HS-5 (cell line): ENCODE measurements at regions not wholly inside any gene's neighbourhood (a gene's known extent, or its start where the extent isn't known, plus 50 kb on each side); places are given as distances from the start of the nearest gene placed in this dataset.
A peak's percentile ranks its signal among the peaks of the same experiment; 100 is the strongest.
"Not testable (repeated sequence)": the region's sequence is repeated elsewhere in the genome, so short reads cannot be mapped to it uniquely, and the experiment has no call there.

Source experiments
- DNase-seq: peaks from one replicate; pipeline ENCODE4 v3.0.0-alpha.2; 2012; ENCODE audit warnings: low read depth

DNA sequence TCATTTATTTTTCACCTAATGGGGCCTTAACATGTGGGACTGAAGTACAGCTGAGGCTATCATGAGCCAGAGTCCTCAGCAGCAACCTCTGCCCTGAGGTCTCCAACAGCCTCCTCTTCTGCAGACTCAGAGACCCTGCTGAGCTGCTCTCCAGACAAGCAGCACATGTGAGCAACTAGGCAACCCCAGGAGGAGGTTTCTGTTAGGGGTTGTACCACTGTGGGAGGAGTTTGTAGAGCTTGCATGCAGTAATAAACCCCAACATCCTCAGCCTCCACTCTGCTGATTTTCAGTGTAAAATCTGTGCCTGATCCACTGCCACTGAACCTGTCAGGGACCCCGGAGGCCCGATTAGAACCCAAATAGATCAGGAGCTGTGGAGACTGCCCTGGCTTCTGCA is 530.0 kb downstream of the RPIA start:
- not testable (repeated sequence) for DNase-seq

DNA sequence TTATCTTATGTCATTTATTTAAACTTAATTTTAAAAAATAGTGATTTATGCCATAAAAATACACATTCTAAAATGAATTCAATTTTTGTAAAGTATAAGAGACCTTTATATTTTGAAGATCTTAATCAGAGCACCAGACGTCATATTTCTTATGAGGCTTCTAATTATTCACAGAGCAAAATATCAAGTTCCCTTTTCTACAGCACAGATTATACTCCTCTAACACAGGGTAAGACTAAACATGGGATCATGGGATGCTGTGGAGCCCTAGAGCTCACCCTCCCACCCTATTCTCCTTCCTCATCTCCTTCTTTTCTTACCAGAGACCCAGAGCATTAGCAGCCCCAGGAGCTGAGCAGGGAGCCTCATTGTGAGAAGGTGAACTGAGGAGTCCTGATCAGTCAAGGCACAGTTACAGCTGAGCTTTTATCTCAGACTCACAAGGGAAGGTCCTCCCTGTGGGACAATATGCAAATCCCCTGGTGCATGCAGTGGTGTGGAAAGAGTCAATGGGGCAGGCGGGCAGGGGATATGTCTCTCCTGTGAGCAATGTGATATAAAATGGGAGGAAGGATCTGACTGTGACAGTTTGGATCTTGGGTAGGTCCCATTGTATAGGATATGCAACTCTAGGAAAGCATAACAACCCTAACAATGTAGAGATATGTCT is 530.7 kb downstream of the RPIA start:
- DNase-seq: not testable (repeated sequence)

DNA sequence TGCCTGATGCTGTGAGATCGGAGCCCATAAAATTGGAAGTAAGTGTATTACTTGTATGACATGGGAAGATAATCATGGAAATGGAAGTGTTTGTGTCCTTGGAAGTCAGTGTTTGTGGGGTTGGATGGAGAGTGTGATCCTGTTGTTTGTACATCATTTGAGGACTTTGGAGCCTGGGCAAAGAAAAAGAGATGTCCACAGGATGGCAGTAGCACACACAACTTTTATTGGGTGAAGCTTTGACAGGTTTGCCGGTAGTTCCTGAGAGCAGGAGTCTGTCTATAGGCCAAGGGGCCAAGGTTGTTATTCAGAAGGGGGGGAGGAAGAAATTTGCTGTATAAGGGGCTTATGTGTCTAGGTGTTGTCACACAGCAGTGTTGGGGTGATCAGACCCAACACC is 533.3 kb downstream of the RPIA start:
- not testable (repeated sequence) for DNase-seq

DNA sequence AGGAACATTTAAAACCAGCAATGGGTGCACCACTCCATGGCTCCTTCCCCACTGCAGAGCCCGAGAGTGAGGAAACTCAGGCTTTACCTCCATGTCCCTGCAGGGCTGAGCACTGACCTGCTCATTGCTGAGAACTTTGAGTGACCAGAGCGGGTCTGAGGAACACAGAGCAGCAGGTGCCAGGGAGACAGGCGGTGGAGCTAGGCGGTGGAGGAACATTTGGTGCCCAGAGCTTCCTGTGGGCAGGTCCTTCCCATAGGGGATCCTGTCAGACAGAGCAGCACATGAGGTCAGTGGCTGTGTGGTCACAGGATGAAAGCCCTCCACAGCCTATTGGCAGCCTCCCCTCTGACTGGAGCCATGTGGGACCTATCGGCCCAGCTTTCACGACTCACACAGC is 538.5 kb downstream of the RPIA start:
- not testable (repeated sequence) for DNase-seq

DNA sequence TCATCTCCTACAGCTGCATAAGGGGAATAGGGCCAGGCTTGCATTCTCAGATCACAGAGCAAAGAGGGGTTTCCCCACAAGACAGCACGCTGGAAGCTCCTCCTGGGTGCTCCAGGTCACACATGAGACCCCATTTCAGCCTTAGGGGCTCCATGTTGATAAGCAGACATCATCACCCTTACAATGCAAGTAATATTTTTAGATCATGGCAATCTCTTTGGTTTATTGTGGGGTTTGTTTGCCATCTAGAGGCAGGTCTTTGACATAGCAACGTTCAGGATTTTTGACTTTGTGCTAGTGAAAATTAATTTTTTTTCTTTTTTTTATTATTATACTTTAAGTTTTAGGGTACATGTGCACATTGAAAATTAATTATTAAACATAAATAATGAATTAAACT is 539.8 kb downstream of the RPIA start:
- not testable (repeated sequence) for DNase-seq

DNA sequence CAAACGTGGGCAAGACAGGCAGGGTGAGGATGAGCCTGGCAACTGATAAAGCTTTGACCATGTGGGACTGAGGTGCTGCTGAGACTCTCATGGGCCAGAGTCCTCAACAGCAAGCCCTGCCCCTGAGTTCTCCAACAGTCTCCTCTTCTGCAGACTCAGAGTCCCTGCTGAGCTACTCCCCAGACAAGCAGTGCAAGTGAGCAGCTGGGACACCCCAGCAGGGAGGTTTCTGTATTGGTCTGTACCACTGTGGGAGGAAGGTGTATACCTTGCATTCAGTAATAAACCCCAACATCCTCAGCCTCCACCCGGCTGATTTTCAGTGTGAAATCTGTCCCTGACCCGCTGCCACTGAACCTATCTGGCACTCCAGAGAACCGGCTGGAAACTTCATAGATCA is 542.5 kb downstream of the RPIA start:
- DNase-seq: not testable (repeated sequence)

DNA sequence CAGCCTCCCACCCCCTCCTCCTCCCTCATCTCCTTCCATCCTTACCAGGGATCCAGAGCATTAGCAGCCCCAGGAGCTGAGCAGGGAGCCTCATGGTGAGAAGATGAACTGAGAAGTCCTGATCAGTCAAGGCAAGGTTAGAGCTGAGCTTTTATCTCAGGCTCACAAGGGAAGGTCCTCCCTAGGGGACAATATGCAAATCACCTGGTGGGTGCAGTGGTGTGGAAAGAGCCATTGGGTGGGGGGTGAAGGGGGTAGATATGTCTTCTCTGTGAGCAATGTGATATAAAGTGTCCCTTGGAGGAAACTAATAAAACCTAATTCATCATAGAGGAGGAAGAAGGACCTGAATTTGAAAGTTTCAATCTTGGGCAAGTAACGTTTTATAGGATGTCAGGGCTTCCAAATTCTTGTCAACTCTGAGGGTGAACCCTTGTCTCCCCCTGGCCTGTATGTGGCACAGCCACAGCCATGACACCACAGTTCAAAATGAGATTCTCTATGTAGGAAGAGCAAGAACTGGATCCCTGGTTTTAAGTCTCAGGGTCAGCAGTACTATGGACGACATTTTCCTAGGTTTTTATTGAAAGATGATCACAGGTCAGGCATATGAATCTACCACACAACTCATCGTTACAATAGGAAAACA is 543.5 kb downstream of the RPIA start:
- not testable (repeated sequence) for DNase-seq

DNA sequence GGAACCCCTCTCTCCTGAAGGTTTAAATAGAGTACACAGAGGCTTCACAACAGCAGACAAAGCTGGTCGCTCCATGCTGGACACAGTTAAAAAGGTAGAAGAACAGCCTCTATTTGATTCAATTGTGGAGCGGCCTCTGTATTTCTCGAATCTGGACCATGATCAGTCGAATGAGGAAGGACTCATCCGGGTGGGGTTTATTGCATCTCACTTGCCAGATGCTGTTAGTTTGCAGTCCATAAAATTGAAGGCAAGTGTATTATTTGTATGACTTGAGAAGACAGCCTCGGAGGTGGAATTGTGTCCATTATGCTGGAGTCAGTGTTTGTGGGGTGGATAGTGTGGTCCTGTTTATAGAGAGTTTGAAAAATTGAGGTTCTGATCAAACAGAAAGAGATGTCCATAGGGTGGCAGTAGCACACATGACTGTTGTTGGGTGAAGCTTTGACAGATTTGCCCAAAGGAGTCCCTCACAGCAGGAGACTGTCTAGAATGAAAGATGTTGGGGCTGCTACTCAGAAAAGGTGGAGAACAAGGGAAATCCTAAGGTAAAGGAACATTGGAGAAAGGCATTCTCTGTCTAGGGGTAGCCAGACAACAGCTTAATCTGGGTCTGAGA is 545.5 kb downstream of the RPIA start:
- DNase-seq: not testable (repeated sequence)

DNA sequence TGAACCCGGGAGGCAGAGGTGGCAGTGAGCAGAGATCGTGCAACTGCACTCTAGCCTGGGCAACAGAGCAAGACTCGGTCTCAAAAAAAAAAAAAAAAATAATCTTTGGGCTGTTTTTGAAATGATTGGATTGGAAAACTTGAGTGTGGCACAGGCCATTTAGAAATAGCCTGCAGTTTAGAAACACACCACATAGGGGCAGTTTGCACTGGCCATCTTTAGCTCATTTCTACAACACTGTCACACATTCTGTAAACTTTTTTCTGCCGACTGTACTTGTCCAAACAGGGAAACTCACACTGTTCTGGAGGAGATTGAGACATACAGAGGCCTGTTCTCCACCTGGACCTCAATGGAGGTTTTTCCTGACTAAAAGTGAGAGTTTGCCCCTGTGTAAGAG is 546.3 kb downstream of the RPIA start:
- DNase-seq: not testable (repeated sequence)

DNA sequence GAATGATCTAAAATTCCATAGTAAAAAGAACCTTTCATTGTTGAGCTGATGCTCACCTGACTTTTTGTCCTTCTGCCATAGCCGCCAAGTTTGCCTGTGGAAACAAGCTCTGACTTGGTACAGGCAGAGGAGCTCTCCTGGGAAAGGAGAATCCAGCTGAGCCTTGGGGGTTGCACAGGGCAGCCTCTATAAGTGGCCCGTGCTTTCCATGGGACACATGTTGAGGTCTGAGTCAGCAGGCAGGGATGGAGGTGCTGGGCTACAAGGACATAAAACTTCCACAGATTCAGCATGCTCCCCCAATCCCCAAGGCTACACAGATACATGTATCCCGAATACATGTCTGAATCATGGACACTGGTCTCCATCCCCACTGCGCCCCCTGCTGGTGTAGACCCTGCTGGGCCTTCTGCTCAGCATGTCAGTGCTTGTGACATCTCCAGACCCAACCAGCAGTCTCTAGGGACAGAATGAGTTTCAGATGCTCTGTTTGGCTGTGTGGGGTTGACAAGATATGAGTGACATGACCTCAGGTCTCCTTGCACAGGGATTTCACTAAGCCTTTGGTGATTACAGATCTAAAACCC is 551.7 kb downstream of the RPIA start:
- DNase-seq: not testable (repeated sequence)

DNA sequence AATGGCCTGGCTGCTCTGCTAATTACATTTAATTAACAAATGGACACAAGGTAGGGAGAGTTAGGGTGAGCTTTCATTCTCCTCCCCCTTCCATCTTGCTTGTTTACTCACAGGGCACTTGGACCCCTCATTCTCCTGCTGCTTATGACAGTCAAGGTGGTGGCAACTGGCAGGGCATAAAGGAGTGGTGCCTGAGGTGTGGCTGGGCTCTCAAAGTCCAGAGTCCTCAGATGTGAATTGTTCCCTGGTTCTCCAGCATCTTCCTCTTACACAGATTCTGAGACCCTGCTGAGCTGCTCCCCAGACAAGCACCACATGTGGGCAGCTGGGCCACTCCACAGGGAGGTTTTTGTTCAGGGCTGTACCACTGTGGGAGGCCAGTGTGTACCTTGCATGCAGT is 552.9 kb downstream of the RPIA start:
- DNase-seq: not testable (repeated sequence)

DNA sequence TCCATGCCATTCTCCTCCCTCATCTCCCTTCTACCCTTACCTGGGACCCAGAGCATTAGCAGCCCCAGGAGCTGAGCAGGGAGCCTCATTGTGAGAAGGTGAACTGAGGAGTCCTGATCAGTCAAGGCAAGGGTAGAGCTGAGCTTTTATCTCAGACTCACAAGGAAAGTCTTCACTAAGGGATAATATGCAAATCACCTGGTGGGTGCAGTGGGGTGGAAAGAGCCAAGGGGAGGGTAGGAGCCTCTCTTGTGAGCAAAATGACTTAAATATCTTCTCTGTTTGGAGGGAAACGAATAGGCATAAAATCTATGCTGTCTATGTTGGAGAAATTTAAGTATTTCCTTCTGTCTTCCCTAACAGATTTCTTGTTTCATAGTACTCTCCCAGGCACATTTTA is 554.0 kb downstream of the RPIA start:
- not testable (repeated sequence) for DNase-seq

DNA sequence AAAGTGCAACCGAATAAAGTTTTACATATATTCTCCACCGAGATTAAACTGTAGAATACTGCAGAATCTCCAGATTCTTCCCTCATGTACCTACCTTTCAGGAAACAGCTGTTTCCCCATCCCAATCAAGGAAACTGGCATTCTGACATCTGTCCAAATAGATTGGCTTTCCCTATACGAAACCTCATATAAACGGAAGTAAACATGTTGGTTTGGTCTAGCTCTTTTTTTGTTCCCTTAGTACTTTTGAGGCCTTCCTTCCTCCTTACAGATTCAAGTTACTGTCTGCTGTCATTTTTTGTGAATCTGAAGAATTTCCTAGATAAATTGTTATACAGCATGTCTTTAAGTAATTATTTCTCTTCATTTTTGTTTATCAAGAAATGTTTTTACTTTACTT is 554.6 kb downstream of the RPIA start:
- DNase-seq: not testable (repeated sequence)

DNA sequence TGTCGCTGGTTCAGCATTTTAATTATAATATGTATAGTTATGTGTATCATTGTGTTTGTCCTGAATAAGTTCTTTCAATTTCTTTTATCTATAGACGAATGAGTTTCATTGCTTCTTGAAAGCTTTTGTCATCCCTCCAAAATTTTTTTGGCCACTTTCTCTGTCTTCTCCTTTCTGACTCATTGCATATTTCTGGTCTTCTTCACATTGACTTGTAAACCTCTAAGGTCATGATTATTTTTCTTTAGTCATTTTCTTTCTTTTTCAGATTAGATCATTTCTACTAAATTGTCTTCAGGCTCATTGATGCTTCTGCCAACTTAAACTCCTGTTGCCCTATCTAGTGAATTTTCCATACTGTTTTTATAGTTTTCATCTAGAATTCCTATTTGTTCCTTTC is 555.1 kb downstream of the RPIA start:
- peak; percentile 8 for DNase-seq

DNA sequence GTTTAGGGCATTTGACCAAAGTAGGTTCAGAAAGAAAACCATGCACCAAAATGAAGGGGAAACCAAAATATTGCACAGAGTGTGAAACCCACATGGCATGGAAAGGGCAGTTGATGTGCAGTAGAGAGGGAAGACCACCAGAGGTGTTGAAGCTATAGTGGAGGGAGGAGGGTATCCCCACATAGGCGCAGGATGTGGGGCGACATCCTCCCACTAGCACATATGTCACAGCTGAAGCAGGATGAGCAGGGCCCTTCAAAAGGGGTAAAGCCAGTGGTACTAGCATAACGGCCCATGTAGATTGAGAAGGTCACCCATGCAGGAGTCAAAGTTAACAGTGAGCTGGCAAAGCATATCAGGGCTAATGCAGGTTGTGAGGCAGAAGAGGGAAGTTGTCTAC is 563.5 kb downstream of the RPIA start:
- DNase-seq: not testable (repeated sequence)

DNA sequence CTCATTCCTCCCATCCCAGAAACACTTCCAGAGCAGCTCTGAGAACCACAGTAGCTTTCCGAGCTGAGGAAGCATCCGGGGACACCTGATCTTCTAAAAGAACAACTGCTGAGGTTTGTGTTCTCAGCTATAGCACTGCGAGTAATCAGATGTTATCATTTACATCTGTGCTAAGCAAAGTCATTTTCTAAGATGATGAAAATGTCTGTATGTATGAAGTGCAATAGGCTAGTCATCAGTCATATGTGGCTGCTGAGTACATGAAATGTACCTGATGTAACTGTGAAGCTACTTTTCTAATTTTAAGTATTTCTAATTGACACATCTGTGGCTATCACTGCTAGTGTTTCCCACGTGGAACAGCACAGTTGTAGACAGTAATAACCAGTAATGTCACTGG is 582.0 kb downstream of the RPIA start:
- DNase-seq: not testable (repeated sequence)

DNA sequence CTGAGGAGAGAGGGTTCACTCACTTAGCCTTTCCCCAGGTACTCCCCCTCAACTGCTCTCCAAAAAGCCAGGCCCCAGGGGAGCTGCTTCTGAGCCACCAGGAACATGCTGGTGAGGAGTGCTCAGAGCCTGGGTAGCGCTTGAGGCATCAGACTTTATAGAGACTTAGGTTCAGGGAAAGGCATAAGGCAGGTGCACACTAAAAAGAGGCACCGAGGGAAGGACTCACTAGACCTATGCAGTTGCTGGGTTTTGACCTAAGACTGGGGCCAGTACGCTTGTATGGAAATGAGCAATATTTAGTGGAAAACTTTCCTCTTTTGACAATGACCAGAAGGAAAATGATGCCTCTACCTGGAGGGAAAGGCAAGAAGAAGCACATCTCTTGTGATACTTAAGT is 589.1 kb downstream of the RPIA start:
- not testable (repeated sequence) for DNase-seq

DNA sequence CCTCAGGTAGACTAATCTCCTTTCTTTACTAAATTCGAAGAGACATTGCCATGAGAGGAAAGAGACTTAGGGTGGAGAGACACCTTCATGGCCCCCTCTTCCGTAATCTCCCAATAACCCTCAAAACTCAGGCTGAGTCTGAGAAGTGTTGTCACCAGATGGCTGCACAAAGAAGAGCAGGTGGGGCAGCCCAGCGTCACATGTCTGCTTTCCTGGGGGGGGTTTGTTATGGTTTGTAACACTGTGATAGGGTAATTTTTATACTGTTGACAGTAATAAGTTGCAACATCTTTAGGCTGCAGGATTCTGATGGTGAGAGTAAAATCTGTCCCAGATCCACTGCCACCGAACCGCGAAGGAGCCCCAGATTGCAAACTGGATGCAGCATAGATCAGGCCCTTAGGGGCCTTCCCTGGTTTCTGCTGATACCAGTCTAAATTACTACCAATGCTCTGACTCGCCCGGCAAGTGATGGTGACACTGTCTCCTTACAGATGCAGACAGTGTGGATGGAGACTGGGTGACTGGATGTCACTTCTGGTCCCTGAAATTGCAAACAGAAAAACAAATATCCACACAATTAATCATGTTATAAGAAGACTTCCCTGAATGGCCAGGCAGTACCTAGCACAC is 595.1 kb downstream of the RPIA start:
- DNase-seq: not testable (repeated sequence)

DNA sequence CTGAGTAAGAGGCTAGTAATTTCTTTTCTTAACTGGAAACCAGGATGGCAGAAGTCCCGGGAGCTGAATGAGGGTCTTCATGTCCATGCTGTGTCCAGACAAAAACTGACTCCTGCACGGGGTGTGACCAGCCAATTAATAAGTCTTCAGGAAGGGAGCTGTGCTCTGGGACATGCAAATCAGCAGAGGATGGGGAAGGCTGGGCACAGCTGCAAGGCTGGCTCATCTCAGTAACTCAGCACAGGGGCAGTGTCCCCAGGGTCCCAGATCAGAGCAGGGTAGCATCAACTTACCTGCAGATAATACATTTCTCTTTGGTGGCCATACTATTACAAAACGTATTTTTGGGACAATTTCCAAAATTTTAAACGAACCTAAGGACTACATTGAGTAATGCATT is 595.6 kb downstream of the RPIA start:
- DNase-seq: not testable (repeated sequence)

DNA sequence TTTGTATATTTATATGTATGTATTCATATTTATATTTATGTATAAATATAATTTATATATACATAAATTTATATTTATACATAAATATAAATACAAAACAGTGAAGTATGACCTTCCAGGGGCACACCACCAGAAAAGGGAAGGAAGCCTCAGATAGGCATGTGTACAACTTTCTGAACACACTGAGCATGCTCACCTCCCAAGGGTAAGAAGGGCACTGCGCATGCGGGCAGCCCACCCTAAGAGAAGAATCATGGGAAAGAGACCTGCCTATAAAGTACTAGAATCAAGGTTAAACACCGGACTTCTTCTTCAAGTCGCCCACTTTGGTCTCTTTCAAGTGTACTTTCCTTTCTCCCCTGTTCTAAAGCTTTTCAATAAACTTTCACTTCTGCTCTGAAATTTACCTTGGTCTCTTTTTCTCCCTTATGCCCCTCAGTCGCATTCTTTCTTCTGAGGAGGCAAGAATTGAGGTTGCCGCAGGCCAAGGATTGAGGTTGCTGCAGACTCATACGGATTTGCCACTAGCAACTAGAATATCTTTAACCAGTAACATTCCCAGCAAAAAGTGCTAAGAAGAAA is 600.3 kb downstream of the RPIA start:
- DNase-seq: not testable (repeated sequence)

DNA sequence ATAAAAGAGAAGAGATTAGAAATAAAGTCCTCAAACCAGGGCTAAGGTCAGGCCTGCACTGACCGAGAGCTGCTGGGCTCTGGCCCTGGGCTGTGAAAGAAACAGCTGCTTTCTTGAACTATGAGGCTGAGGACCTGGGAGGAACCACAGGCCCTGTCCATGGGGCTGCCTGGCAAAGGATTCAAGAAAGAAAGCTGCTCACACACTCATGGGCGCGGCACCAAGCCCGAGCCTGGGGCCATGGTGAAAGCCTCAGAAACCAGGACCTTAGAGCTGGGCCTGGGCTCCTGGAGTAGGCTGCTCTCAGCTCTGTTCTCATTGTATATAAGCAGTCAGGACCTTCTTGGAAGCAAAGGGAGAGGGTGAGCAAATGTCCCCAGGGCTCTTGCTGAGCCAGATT is 601.9 kb downstream of the RPIA start:
- DNase-seq: not testable (repeated sequence)

DNA sequence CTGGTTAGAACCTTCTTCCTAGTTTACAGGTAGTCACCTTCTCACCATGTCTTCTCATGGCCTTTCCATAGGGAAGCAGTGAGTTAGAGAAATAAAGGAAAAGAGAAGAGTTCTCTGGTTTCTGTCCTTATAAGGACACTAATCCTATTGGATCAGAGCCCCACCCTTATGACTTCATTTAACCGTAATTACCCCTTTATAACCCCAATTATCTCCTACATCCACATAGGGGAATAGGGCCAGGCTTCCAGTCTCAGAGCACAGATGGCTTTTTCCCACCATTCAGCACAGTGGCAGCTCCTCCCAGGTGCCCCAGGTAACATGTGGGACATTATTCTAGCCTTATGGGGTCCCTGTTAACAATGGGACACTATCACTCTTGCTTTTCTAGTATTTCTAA is 602.9 kb downstream of the RPIA start:
- not testable (repeated sequence) for DNase-seq
